ENCODE measurements at regions not wholly inside any gene's neighbourhood (a gene's known extent, or its start where the extent isn't known, plus 50 kb on each side); places are given as distances from the start of the nearest gene placed in this dataset.

DNA sequence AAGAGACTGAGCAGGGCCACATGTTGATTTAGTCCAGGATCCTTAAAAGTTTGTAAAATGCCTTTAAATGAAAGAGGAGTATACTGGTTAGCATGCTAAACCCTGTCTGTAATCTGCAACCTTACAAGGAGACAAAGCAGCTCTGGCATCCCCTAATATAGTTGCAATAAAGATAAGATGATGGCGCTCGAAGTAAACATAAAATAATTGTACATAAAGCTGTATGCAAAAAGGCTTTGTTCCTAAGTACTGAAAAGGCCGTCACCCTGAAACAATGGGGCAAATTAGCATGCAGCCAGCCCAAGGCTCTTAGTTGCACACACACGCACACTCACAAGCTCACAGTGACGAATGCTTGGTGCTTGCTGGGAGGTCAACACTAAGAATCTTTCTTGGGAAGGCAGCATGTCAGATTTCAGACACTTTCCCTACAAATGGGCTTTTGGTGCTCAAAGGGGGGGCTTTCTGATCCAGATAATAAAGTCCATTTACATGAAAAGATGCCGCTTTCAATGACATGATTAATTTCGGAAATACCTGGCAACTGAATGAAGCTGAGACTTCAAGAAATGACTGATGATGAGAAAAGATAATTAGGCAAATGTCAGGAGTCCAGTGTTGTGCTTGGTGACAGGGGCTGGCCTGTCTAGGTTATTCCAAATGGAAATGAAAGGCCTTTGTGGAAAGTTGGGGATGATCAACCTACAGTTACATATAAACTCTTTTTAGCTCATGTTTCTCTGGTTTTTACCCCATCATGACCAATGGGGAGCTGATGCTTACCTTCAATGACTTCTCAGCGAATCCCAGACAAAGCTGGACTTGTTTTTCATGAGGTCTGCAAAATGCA is 370.3 kb downstream of the MEIS1 start:
- H3K4me3 ChIP-seq (ENCODE audit: low read depth, low read length) = no peak overlapping the region
- TF ChIP-seq, protein P1, sequence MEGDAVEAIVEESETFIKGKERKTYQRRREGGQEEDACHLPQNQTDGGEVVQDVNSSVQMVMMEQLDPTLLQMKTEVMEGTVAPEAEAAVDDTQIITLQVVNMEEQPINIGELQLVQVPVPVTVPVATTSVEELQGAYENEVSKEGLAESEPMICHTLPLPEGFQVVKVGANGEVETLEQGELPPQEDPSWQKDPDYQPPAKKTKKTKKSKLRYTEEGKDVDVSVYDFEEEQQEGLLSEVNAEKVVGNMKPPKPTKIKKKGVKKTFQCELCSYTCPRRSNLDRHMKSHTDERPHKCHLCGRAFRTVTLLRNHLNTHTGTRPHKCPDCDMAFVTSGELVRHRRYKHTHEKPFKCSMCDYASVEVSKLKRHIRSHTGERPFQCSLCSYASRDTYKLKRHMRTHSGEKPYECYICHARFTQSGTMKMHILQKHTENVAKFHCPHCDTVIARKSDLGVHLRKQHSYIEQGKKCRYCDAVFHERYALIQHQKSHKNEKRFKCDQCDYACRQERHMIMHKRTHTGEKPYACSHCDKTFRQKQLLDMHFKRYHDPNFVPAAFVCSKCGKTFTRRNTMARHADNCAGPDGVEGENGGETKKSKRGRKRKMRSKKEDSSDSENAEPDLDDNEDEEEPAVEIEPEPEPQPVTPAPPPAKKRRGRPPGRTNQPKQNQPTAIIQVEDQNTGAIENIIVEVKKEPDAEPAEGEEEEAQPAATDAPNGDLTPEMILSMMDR (IDR thresholded peaks at IDR 0.05; ENCODE audit: control insufficient read depth, extremely low read depth, insufficient read depth) = no peak
- DNase-seq (ENCODE audit: low read depth) = no peak

DNA sequence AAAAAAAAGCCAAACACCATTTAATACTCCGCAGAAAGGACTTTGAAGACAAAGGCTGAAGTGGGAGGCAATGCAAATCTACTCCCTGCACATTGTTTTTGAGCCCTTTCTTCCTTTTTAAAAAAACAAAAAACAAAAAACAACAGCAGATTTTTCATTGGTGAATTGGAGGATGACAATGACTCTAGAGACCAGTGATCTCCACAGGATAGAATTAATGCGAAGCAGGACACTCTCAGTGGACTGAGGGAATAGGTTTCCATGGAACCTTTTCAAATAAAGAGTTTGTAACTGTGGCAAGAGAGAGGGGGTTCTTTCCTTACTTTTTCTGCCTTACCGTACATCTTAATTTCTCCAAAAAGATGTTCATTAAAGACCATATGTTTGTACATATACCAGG is 371.0 kb downstream of the MEIS1 start:
- H3K4me3 ChIP-seq (ENCODE audit: low read depth, low read length) = no peak overlapping the region
- TF ChIP-seq, protein P1 (IDR thresholded peaks at IDR 0.05; ENCODE audit: control insufficient read depth, extremely low read depth, insufficient read depth) = no peak
- no peak for DNase-seq (ENCODE audit: low read depth)

DNA sequence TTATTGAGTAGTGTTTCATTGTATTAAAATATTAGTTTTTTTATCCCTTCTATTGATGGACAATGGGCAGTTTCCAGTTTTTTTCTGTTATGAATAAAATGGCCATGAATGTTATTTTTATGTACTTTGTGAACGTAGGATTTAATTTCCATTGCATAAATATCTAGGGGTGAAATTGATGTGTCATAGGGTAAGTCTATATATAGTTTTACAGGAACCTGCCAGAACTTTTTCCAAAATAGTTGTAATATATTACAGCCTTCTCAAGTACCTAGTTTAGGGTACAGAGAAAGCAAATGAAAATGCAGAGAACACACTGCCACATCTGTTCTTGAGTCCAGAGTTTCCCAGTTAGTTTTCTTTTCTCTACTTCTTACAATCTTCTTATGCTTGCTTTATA is 378.6 kb downstream of the MEIS1 start:
- TF ChIP-seq, protein P1 (IDR thresholded peaks at IDR 0.05; ENCODE audit: control insufficient read depth, extremely low read depth, insufficient read depth) = no peak
- no peak for DNase-seq (ENCODE audit: low read depth)
- H3K4me3 ChIP-seq (ENCODE audit: low read depth, low read length) = no peak overlapping the region

DNA sequence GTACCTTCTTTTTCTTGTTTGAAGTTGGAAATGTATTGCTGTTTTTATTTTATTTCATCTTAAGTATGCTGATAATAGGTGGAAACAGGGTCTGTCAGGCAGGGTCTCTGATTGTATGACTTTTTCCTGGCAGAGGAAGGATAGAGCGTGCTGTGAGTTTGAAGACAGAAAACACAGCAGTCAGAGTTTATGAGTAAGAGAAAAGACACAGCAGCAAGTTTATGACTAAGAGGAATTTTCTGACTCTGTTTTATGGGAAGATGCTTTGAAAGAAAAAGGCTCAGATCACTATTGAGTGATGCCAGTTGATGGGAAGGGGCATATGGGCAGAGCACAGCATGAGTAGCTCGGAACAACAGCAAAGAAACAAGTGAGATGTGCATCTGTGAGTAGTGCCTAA is 379.1 kb downstream of the MEIS1 start:
- DNase-seq (ENCODE audit: low read depth) = no peak
- no peak overlapping the region for H3K4me3 ChIP-seq (ENCODE audit: low read depth, low read length)
- TF ChIP-seq, protein P1 (IDR thresholded peaks at IDR 0.05; ENCODE audit: control insufficient read depth, extremely low read depth, insufficient read depth) = no peak

DNA sequence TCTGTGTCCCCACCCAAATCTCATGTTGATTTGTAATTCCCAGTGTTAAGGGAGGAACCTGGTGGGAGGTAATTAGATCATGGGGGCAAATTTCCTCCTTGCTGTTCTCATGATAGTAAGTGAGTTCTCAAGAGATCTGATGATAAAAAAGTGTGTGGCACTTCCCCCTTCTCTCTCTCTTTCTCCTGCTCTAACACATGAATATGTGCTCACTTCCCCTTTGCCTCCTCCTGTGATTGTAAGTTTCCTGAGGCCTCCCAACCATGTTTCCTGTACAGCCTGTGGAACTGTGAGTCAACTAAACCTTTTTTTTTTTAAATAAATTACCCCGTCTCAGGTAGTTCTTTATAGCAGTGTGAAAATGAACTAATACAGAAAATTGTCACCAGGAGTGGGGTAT is 380.0 kb downstream of the MEIS1 start:
- DNase-seq (ENCODE audit: low read depth) = no peak
- H3K4me3 ChIP-seq (ENCODE audit: low read depth, low read length) = no peak overlapping the region
- TF ChIP-seq, protein P1 (IDR thresholded peaks at IDR 0.05; ENCODE audit: control insufficient read depth, extremely low read depth, insufficient read depth) = no peak

DNA sequence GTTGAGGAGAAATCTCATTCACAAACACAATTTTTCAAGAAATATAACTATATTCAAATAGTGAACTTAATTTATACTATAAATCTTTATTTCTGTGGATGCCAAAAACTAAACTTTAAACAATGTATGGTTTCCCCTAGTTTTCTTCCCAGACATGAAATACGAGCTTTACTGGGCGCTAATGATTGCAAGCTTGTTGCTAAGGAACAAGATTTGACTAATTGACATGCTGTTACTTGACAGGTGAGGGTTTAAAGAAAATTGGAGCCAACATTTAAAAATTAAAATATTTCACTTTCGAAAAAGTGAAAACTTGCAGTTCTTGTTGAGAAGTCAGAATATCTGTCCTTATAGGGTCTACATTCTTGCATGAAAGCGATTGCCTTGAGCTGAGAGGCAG is 381.0 kb downstream of the MEIS1 start:
- TF ChIP-seq, protein P1 (IDR thresholded peaks at IDR 0.05; ENCODE audit: control insufficient read depth, extremely low read depth, insufficient read depth) = no peak
- no peak for DNase-seq (ENCODE audit: low read depth)
- H3K4me3 ChIP-seq (ENCODE audit: low read depth, low read length) = no peak overlapping the region

DNA sequence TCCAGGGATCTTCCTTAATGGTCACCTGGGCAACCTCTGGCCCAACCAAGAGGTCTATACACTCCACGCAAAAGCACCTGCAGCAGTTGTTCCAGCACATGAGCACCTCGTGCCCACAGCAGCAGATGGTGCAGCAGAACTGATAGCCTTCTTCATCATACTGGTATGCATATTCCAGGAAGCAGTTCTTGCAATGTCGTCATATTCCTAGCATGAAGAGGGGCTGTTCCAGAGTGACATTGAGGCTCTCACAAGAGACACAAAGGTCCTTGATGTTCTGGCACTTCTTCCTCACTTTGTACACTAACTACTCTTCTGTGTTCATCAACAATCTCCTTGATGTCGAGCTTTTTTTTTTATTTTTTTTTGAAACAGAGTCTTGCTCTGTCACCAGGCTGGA is 386.2 kb downstream of the MEIS1 start:
- TF ChIP-seq, protein P1 (IDR thresholded peaks at IDR 0.05; ENCODE audit: control insufficient read depth, extremely low read depth, insufficient read depth) = no peak
- H3K4me3 ChIP-seq (ENCODE audit: low read depth, low read length) = no peak overlapping the region
- no peak for DNase-seq (ENCODE audit: low read depth)

All from LNCaP clone FGC (cell line).